ENCODE measurements at regions not wholly inside any gene's neighbourhood (a gene's known extent, or its start where the extent isn't known, plus 50 kb on each side); places are given as distances from the start of the nearest gene placed in this dataset.

- DNase-seq, result no peak
- CTCF ChIA-PET, result interaction anchor here (0.9 kb wide), 1 partner anchor 52 kb away, joined by 4 read pairs; no protein-coding TSS in a partner anchor
Measured at GRCh38 chr11:35873721-35874120, 70.1 kb upstream of the LDLRAD3 start.

More at GRCh38 chr11:35873721-35874120, 70.1 kb upstream of the LDLRAD3 start:
- Histone ChIP-seq H3K4me1 (ENCODE audit: control insufficient read depth in 1 of 2, insufficient read depth in 2 of 2, low read depth in 1 of 2, low read length in 1 of 2) (no peaks in the 10 kb centered on the region; a peak in 1 of 4 replicates), H3K27me3 (ENCODE audit: insufficient read depth) (peaks cover 6% of the 10 kb centered on the region; the same call in 1 of the 2 replicates), H3K79me2 (ENCODE audit: insufficient read depth) (no peaks in the 10 kb centered on the region), H3K9ac (no peak overlapping the region), H2AFZ (ENCODE audit: low read depth) (no peak overlapping the region), H3K9me3 (peaks cover 7% of the 10 kb centered on the region; the same call in 1 of the 2 replicates), H3K27ac (ENCODE audit: low read depth in 2 of 2, low read length in 1 of 2) (no peak overlapping the region), H3F3A (replicated peaks; ENCODE audit: insufficient read depth) (no peaks in the 10 kb centered on the region), H3K36me3 (replicated peaks in 1 of 2; ENCODE audit: control insufficient read depth in 1 of 2, insufficient read depth in 2 of 2, low read length in 1 of 2) (no peaks in the 10 kb centered on the region), H3K4me2 (no peak overlapping the region), H3K4me3 (ENCODE audit: low read depth in 2 of 2, low read length in 1 of 2) (no peak overlapping the region), H4K20me1 (ENCODE audit: insufficient read depth) (no peaks in the 10 kb centered on the region), H3K9me2 (no peaks in the 10 kb centered on the region)
- TF ChIP-seq RFX5 (IDR thresholded peaks at IDR 0.05; ENCODE audit: low read length), result no peak
- no peak for TF ChIP-seq MEF2A (IDR thresholded peaks at IDR 0.05; ENCODE audit: borderline replicate concordance, low read depth)
- TF ChIP-seq RXRA (IDR thresholded peaks at IDR 0.05; ENCODE audit: borderline replicate concordance, low read depth), result no peak
- no peak for TF ChIP-seq TCF12 (IDR thresholded peaks at IDR 0.05)
- no peak for TF ChIP-seq RCOR1 (IDR thresholded peaks at IDR 0.05; ENCODE audit: low read length)
- no peak for TF ChIP-seq TEAD4 (IDR thresholded peaks at IDR 0.05; ENCODE audit: borderline replicate concordance, insufficient read depth)
- no peak for TF ChIP-seq SIN3A (IDR thresholded peaks at IDR 0.05; ENCODE audit: borderline replicate concordance, low read depth, low read length)
- TF ChIP-seq REST (IDR thresholded peaks at IDR 0.05; ENCODE audit: low read depth, low read length), result no peak
- TF ChIP-seq MAX (IDR thresholded peaks at IDR 0.05; ENCODE audit: low read depth), result no peak
- TF ChIP-seq NRF1 (IDR thresholded peaks at IDR 0.05; ENCODE audit: low read depth, low read length), result no peak
- TF ChIP-seq USF2 (IDR thresholded peaks at IDR 0.05; ENCODE audit: borderline replicate concordance, low read depth, low read length), result no peak
- TF ChIP-seq POLR2AphosphoS5 (IDR thresholded peaks at IDR 0.05; ENCODE audit: low read depth, low read length), result no peak
- POLR2A ChIA-PET, result interaction anchor here (0.6 kb wide), 1 partner anchor 54 kb away, joined by 3 read pairs; no protein-coding TSS in a partner anchor
- 89% methylated on average over 1 of the region's 3 CpGs for WGBS (ENCODE audit: low lambda C conversion rate)
